IPS-11a (cell line): ENCODE measurements at regions not wholly inside any gene's neighbourhood (a gene's known extent, or its start where the extent isn't known, plus 50 kb on each side); places are given as distances from the start of the nearest gene placed in this dataset.
"Not testable (repeated sequence)": the region's sequence is repeated elsewhere in the genome, so short reads cannot be mapped to it uniquely, and the experiment has no call there.

Source experiments
- H3K4me3 ChIP-seq: one replicate; pipeline ENCODE4 v1.5.1; 2013; ENCODE audit warnings: low read depth, low read length, control low read depth

DNA sequence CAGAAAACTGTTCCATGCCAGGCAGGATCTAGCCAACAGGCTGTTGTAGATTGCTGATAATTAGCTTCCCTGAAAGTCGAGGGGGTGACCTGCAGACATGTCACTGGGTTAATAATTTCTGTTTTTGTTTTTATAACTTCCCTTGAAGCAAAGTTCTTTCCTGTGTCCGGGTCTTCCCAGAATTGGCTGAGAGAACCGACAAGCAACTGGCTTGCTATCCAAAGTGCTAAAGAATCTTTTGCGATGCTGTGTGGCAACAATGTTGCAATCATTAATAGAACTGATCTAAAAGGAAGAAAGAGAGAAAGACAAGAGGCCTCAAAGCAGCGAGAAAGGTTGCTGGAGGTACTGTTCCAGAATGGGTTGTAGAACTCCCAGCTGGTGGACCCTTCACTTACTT, 132.1 kb upstream of the DPP6 start:
- no peak overlapping the region for H3K4me3 ChIP-seq

DNA sequence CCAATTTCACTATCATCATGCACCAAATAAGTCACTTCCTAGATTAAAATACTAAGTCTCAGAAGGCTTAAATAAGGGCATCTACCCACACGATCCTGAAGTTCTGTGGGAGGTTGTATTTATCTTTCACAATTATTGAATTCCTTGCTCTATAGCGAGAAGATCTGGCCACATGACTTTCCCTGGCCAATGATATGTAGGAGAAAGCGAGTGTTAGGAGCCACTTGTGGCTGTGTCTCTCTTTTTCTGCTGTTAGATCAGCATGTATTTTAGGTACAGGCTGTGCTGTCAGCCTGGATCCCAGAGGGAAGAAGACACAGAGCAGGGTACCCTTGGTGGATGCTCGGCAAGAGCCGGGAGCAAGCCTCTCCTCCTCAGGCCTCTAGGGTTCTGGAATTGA, 131.3 kb upstream of the DPP6 start:
- H3K4me3 ChIP-seq: no peak overlapping the region

DNA sequence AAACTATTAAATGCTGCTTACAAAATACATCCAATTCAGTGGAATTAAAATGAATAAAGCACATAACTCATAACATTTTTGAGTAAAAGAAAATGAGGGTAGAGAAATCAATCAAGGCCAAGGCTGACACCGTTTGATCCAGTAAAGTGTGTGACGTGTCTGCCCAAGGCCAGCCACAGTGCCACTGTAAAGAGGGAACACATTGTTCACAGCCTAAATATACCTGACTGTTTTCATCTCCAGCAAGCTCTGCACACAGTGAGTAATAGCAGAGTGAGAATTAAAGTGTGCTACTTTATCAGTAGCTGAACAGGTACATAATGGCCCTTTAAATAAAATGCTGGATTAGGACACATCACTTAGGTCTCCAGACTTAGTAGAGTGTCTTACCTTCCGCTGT, 130.8 kb upstream of the DPP6 start:
- H3K4me3 ChIP-seq: no peak overlapping the region

DNA sequence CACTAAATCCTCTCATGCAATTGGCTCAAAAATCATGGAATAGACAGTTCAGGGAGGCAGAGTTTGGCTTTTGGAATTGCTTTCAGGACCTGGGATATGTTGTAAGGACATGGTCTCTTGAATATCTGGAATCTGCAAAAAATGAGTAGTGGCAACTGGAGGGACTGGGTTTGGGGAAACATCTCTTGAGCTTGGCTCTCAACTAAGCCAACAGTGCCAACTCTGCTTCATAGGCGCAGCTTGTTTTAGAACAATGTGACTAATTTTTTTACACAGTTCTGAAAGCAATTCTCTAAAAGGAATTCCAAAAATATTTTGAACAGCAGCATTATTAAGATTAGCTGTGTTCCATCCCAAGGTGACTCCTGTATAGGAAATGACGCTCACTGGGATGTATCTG, 121.5 kb upstream of the DPP6 start:
- no peak overlapping the region for H3K4me3 ChIP-seq

DNA sequence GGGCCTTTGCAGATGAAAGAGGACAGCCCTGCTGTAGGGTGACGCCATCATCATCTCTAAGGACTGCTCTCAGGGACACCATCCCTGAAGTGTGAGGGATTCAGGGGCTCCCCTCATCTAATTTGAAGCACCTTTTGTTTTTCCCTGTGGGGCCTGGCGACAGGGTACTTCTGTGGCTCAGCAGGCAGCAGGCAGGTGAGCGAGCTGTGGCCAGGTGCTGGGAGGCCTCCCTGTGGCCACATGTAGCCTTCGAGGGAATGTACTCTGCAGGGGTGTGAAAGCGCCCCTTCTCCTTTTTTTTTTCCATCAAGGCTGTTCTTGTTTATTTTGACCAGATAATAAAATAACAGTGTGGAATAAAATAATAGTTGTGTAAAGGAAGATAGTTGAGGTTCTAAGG, 118.2 kb upstream of the DPP6 start:
- no peak overlapping the region for H3K4me3 ChIP-seq

DNA sequence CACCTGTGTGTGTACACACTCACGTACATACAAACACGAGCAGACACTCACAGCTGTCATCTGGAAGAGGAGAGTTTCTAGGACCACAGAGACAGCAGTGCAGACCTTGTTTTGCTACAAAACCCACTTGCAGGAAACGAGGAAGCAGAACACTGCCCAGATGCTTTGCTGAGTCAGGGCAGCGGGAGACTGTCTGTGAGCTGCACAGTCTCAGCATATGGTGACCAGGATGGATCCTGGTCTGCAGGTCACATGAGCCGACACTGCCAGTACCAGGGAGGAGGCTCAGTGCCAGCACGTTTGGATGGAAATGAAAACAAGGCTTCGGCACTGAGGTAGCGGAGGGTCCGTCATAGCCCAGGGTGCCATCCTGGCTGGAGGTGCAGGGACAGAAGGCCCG, 117.6 kb upstream of the DPP6 start:
- H3K4me3 ChIP-seq: no peak overlapping the region

DNA sequence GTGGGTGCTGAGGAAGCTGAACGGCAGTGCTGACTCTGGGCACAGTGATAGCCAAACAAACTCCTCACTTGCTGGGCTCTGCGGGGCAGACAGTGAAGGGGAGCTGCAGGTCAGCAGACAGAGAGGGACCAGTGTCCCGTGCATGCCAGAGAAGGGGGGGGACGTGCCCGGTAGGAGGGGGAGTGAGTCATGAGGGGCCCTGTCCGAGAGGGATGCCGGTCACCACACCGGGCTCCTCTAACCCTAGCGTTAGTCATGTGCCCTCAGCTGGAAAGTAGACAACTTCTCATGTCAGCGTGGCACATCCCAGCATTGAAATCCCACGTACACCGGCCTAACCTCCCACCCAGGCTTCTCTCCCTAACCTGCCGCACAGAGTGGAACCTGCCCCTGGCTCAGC, 117.1 kb upstream of the DPP6 start:
- no peak overlapping the region for H3K4me3 ChIP-seq

DNA sequence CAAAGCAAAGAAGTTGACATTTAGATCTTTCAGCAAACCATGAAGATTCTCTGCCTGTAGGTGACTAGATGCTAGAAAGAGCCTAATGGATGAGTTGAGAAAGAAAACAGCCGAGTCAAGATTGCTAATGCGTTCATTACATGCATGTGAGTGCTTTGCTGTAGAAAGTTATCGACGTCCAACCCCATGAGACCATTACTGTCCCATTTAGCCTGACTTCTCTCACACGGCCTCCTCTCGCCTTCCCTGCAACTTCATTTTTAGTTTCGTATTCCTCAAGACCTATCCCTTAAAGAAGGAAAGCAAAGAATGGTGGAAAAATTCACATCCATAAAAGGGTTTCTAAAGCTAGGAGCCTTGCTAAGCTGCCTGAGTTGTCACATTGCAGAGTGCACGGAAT, 113.7 kb upstream of the DPP6 start:
- H3K4me3 ChIP-seq: no peak overlapping the region

DNA sequence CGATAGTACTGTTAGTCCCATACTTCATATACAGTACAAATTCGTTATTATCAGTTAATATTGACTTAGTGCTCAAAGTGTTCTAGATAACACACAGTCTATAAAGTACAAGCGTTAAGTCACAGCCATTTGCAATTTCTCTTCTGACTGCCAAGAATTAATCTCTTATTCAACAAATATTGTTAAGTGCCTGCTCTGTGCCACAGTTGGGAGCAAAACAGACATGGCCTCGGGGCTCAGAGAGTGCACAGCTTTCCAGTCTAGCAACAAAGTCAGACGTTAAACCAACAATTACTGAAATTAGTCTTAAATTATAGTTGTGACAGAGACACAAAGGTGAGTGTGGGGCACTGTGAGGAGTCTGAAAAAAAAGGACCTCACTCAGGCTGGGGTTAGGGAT, 113.0 kb upstream of the DPP6 start:
- no peak overlapping the region for H3K4me3 ChIP-seq

DNA sequence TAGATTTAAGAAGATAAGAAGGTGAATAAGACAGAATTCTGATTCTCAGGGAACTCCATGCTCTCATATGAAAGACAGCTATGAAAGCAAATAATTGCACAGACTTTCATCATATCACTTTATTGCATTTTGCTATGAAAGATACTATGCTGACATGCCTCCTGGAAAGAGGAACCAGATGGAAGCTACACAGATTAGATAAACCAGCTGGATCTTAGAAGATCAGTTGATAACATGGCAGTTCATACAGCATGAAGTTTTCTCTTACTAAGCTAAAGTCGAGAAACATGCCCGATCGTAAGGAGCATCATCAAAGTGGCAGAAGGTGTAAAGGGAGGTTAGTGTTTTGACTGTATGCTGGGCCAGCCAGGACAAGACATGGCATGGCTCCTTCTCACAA, 112.5 kb upstream of the DPP6 start:
- H3K4me3 ChIP-seq: no peak overlapping the region

DNA sequence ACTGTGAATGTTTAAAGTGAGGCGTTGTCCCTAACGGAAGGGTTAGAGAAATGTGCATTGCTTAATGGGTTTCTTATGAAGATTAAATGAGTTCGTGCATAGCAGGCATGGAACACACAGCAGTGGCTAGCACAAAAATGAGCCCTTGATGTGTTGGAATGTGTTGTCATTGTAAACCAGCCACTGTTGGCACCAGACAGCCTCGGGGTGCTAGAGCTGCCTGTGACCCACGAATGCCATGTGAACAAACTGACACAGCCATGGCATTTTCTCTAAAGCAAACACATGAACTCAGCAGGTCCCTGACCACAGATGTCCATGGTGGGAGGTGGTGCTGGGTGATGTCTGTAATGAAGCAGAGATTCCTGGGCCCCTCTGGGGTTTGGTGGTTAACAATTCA, 111.1 kb upstream of the DPP6 start:
- no peak overlapping the region for H3K4me3 ChIP-seq

DNA sequence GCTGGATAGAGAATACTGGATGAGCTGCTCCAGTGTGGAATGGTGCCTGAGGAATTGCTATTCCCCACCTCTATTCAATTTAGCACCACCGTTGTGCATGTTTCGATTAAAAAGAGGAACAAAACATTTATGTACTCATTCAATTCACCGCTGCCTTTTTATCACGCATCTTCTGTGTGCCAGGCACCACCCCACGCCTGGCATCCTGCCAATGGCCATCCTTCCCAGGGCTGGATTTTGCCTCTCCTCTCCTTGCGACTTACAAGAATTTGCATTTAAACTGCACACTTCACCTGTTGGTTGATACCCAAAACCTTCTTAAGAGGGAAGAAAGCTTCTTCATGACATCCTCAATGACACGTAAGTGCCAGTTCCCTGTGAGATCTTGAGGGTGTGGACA, 110.2 kb upstream of the DPP6 start:
- H3K4me3 ChIP-seq: no peak overlapping the region

DNA sequence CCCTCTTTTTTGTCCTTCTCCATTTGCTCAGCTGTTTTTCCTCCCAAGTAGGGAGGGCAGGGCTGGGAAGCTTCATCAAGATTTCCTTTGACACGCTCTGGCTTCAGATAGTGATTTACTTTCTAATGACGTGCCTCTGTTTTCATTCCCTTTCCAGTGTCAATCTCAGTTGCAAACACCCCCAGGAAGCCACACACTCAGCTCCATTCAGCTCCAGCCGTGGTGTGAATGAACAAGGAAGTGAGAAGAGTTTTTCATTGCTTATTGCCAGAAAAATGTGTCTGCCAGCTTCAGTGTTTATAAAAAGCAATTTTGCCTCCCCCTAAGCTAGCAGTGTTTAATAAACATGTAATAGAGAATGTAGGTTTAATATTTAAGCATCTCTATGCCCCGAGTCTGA, 108.7 kb upstream of the DPP6 start:
- no peak overlapping the region for H3K4me3 ChIP-seq

DNA sequence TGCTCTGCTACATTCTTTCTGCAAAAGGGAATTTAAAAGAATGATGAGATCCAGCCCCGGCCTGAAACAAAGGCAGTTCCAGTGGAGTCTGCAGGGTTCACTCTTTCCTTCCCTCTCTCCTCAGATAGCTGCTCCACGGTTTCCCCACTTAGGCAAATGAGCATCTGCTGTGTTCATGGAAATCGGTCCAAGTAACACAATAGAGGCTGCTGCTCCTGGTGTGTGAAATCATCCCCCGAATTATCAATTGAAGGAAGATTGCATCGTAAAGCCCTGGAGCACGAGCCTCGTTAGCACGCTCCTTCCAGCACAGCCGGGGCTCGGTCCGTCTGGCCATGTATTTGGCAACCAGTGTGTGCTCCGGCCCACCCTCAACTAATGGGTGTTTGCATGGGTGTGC, 108.3 kb upstream of the DPP6 start:
- H3K4me3 ChIP-seq: no peak overlapping the region

DNA sequence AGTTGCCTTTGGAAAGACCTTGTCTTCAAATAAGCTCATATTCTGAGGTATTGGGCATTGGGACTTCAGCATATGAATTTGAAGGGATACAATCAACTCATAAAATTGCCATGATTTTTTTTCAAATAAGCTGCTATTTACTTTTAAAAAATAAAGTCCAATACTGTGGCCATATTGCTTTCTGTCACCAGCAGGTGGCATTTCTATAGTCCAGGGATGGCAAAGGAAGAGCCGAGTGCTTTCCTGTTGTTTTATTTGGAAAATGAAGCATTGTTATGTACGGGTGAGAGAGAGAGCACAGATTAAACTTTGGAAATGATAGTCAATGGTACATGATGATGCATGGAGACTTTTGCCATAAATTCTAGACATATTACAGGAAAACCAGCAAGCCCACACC, 104.1 kb upstream of the DPP6 start:
- no peak overlapping the region for H3K4me3 ChIP-seq

DNA sequence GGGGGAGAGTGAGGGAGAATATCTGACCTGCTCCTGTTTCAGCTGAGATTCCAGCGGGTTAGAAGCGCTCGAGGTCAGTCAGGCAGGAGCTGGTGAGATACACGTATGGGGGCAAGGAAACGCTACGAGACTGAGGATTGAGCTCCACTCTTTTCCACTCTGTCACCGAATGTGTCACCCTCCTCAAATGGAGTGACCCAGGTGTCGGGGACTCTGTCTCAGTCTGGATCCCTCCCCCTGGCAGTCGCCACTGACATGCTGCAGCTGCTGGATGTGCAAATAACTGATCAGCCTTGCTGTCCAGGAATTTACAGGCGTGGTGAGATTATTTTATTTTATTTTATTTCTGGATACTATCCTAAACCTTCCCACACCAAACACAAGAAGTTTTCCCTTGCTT, 100.9 kb upstream of the DPP6 start:
- H3K4me3 ChIP-seq: no peak overlapping the region

DNA sequence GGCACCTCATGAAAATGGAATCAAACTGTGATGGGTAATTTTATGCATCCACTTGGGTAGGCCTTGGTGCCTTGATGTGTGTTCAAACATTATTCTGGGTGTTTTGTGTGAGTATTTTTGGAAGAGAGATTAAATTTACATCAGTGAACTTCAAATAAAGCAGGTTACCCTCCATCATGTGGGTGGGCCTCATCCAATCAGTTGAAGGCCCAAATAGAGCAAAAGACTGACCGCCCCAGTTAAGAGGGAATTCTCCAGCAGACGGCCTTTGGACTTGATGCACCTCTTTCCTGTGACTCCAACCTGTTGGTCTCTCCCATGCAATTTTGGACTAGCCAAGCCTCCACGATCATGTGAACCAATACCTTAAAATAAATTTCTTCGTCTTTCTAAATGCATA, 97.7 kb upstream of the DPP6 start:
- H3K4me3 ChIP-seq: no peak overlapping the region

DNA sequence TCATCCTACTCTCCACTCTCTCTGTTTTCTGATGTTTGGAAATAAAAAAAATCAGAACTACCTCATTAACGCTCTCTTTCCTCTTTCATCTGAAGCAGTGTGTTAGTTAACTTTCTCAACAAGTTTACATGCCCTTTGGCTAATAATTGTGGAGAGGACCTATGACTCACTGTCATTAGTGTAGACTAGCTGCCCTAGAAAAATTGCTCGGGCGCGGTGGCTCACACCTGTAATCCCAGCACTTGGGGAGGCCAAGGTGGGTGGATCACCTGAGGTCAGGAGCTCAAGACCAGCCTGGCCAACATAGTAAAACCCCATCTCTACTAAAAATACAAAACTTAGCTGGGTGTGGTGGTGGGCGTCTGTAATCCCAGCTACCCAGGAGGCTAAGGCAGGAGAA, 94.5 kb upstream of the DPP6 start:
- not testable (repeated sequence) for H3K4me3 ChIP-seq

DNA sequence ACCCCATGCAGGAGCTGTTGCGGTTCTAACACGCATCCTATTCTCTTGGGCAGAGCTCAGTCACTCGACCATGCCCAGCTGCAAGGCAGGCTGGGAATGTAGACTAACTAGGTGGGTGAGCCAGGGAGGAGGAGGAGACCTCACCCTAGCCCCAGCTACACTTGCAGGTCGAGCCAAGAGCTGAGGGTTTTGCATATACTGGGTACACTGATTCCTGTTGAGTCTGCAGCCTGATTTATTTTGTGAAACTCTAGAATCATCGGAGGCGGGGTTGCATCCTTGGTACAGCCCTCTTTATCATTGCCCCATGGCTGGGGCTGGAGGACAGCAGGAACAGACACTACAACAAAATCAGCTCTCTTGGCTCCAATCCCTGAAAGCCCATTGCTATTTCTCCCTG, 93.8 kb upstream of the DPP6 start:
- H3K4me3 ChIP-seq: not testable (repeated sequence)

DNA sequence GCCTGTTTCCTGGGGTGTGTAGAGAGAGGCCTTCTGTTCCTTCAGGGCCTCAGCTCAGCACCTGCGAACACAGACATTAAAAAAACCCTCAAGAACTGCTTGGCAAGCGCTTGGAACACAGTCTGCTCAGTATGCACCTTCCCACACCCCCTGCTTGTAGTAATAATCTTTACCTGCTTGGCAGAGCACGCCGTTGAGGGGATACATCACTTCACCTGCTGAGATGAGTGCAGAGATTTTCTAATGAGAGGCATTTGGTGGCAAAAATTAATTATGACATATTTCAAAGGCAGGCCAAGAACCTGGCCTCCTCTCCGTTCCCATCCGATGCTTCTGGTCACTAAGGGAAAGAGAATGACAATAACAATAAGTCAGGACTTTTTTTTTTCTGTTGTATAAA, 93.4 kb upstream of the DPP6 start:
- H3K4me3 ChIP-seq: not testable (repeated sequence)

DNA sequence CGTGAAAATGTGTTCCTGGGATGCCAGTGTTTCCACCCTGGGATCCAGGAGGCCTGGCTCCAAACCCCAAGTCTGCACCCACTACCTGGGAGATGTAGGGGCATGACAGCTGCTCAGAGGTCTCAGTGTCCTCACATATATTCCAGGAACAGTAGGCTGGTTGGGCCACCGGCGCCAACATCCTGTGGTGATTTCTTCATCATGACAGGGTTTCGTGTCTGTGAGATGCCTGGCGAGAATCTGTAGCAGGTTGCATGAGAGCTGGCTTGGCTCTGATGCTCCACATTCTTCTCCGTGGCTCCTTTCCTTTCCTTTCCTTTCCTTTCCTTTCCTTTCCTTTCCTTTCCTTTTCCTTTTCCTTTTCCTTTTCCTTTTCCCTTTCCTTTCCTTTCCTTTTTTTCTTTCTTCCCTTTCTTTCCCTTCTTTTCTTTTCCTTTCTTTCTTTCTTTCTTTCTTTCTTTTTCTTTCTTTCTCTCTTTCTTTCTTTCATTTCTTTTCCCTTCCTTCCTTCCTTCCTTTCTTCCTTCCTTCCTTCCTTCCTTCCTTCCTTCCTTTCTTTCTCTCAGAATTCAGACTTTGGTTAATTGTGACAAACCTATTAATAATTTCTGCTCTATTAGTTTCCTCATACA, 87.6 kb upstream of the DPP6 start:
- H3K4me3 ChIP-seq: not testable (repeated sequence)

DNA sequence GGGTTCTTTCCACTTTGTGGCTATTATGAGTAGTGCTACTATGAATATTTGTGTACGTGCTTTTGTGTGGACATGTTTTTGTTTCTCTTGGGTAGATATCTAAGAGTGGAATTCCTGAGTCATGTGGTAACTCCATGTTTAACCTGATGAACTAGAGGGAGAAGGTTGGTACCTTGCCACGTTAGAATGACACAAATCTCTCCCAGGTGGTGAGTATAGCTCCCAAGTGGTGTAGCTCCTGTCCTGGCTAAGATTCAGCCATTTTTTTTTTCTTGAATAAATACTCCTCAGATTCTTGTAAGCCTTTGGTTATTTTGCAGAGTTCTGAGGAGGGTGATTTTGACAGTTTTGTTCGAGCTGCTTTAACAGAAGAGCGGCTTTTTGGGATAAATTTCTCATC, 83.2 kb upstream of the DPP6 start:
- H3K4me3 ChIP-seq: not testable (repeated sequence)

DNA sequence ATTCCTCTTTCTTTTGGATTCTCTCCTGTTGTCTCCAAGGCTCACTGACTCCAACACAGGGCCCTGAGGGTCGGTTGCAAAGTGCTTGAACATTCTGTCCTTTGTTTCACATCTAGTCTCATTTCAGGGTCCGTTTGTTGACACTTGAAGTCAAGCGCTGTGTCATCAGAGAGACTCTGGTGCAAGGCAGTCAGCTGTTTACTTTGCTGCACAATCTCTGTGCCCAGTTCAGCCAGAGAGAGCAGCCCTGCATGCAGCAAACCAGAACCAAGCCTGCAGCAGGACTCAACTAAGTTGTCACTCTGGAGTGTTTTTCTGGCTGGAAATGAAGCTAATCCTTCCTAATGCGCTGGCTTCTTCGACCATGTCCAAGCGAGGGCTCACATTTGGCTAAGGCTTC, 77.6 kb upstream of the DPP6 start:
- H3K4me3 ChIP-seq: not testable (repeated sequence)

DNA sequence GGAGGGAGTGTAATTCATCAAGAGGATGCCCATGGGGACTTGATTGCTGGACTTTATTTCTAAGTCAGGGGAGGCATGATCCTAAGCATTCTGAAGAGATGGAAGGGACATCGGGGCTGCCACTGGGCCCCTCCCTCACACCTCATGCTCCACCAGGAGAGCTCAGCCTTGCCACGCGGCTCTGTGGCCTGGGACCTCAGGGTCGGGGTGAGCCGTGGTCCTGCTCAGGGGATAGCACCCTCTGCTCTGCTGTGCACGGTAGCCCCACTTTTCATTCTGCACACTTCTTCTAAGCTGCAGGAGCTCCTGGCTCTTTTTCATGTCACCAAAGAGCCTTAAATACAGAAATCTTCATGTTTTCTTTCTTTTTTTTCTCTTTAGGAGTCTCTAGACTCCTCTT, 75.5 kb upstream of the DPP6 start:
- not testable (repeated sequence) for H3K4me3 ChIP-seq
